ENCODE measurements at regions not wholly inside any gene's neighbourhood (a gene's known extent, or its start where the extent isn't known, plus 50 kb on each side); places are given as distances from the start of the nearest gene placed in this dataset.

GRCh38 chr13:74730556-74731331, 596.5 kb upstream of the KLF12 start:
- TF ChIP-seq CTCF (conservative IDR thresholded peaks at IDR 0.05; ENCODE audit: low read depth in 2 of 2) = no peak
- TF ChIP-seq POLR2AphosphoS5 (IDR thresholded peaks at IDR 0.05; ENCODE audit: low read depth) = no peak
- no peak for TF ChIP-seq REST (IDR thresholded peaks at IDR 0.05; ENCODE audit: unreplicated experiment)
- no peak for TF ChIP-seq EZH2 (IDR thresholded peaks at IDR 0.05; ENCODE audit: low read depth, unreplicated experiment)
- no peak for TF ChIP-seq NANOG (IDR thresholded peaks at IDR 0.05; ENCODE audit: borderline replicate concordance)
- no peak for TF ChIP-seq CREB1 (CRISPR knock-in tag; IDR thresholded peaks at IDR 0.05; ENCODE audit: low read depth)
- TF ChIP-seq EZH2phosphoT487 (IDR thresholded peaks at IDR 0.05; ENCODE audit: unreplicated experiment) = no peak
- TF ChIP-seq ZNF331 (CRISPR knock-in tag; IDR thresholded peaks at IDR 0.05; ENCODE audit: low read depth) = no peak
- no peak for TF ChIP-seq JUNB (IDR thresholded peaks at IDR 0.05; ENCODE audit: unreplicated experiment)
- TF ChIP-seq ZNF114 (CRISPR knock-in tag; IDR thresholded peaks at IDR 0.05) = no peak
